ENCODE measurements at regions not wholly inside any gene's neighbourhood (a gene's known extent, or its start where the extent isn't known, plus 50 kb on each side); places are given as distances from the start of the nearest gene placed in this dataset.
A peak's percentile ranks its signal among the peaks of the same experiment; 100 is the strongest.

GRCh38 chr5:89417515-89417914 is 534.5 kb upstream of the MEF2C start:
- no peak for DNase-seq (ENCODE audit: low read depth)
- no peak for TF ChIP-seq CTCF (IDR thresholded peaks at IDR 0.05; ENCODE audit: insufficient read depth, low read depth, low read length, missing control alignments)
- H3K4me3 ChIP-seq (ENCODE audit: low read depth, low read length), result no peak overlapping the region

- DNase-seq (ENCODE audit: low read depth), result no peak
- no peak overlapping the region for H3K4me3 ChIP-seq (ENCODE audit: low read depth, low read length)
- no peak for TF ChIP-seq CTCF (IDR thresholded peaks at IDR 0.05; ENCODE audit: insufficient read depth, low read depth, low read length, missing control alignments)
Observed at GRCh38 chr5:89411891-89412290, 528.9 kb upstream of the MEF2C start.

- no peak overlapping the region for H3K4me3 ChIP-seq (ENCODE audit: low read depth, low read length)
- no peak for DNase-seq (ENCODE audit: low read depth)
Observed at GRCh38 chr5:89407054-89407453, 524.1 kb upstream of the MEF2C start.

DNA sequence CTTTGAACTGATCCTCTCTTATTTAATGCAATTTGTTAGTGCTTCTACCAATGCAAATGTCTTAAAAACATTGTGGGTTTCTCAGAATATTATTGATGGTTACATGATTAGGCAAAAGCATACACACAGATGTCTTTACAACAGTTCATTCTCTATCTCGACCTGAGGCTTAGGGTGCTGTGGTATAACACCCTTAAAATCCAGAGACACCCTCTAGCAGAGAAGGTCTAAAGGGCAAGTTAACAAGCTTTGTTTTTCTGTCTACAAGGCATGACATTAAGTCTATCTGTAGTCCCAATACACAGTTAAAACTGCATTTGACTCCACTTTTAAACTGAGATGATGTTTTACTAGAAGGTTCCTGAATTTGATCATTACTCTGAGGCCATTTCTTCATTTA is 518.7 kb upstream of the MEF2C start:
- DNase-seq (ENCODE audit: low read depth), result no peak
- TF ChIP-seq CTCF (IDR thresholded peaks at IDR 0.05; ENCODE audit: insufficient read depth, low read depth, low read length, missing control alignments), result no peak
- H3K4me3 ChIP-seq (ENCODE audit: low read depth, low read length), result no peak overlapping the region

More at GRCh38 chr5:89407054-89407453, 524.1 kb upstream of the MEF2C start:
- TF ChIP-seq CTCF (IDR thresholded peaks at IDR 0.05; ENCODE audit: insufficient read depth, low read depth, low read length, missing control alignments), result no peak

DNA sequence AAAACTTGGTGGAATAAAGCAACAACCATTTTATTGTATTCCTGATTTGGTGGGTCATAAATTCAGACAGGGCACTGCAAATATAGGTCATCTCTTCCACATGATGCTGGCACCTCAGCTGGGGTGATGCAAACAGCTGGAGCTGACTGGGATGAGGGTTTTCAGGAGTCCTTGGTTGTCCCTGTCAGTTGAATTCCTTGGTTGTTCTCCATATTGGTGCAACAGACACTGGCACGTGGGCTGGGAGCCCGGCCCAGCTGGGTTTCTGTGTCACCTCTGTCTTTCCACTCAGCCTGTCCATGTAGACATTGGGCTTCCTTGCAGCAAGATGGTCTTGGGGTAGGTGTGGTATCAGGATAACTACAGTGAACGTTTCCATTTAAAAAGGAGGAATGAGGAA is 518.0 kb upstream of the MEF2C start:
- no peak overlapping the region for H3K4me3 ChIP-seq (ENCODE audit: low read depth, low read length)
- no peak for DNase-seq (ENCODE audit: low read depth)
- TF ChIP-seq CTCF (IDR thresholded peaks at IDR 0.05; ENCODE audit: insufficient read depth, low read depth, low read length, missing control alignments), result no peak

DNA sequence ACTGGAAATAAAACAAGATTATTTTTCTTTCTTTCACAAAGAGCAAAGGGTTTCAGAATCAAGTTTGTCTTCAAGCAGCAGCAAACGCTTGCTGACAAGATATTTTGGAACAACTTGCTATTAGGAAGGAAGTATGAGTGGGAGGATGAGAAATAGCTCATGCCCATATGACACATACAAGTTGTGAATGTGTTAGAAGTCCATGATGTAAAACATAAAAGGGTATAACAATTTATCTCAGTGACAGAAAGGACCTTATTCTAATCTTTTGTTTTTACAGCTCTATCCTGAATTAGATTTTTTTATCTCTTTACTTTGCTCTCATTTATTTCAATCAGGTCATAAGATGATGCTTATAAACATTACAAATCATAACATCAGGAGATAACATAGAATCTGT is 516.6 kb upstream of the MEF2C start:
- no peak overlapping the region for H3K4me3 ChIP-seq (ENCODE audit: low read depth, low read length)
- TF ChIP-seq CTCF (IDR thresholded peaks at IDR 0.05; ENCODE audit: insufficient read depth, low read depth, low read length, missing control alignments), result no peak
- DNase-seq (ENCODE audit: low read depth), result peak; percentile 15

GRCh38 chr5:89397096-89397495 is 514.1 kb upstream of the MEF2C start:
- no peak for TF ChIP-seq CTCF (IDR thresholded peaks at IDR 0.05; ENCODE audit: insufficient read depth, low read depth, low read length, missing control alignments)
- peak; percentile 64 for DNase-seq (ENCODE audit: low read depth)
- peak overlapping the region; percentile 35 for H3K4me3 ChIP-seq (ENCODE audit: low read depth, low read length)

Data from GM12865 (cell line).